GM21360 (cell line): ENCODE measurements at regions not wholly inside any gene's neighbourhood (a gene's known extent, or its start where the extent isn't known, plus 50 kb on each side); places are given as distances from the start of the nearest gene placed in this dataset.
A peak's percentile ranks its signal among the peaks of the same experiment; 100 is the strongest.

Experiments used
- ATAC-seq: cut with Tn5 transposase; IDR thresholded peaks from one replicate; pipeline ENCODE4 v1.9.1; 2021; ENCODE audit warnings: mild to moderate bottlenecking, moderate library complexity; ENCODE audit not compliant: unreplicated experiment

GRCh38 chr6:8736156-8736895, 301.0 kb upstream of the SLC35B3 start:
- no peak for ATAC-seq

- ATAC-seq, result no peak
These were observed 298.5 kb upstream of the SLC35B3 start for GRCh38 chr6:8733879-8734278.

- peak; percentile 71 for ATAC-seq
These were observed 296.5 kb upstream of the SLC35B3 start for GRCh38 chr6:8731874-8732273.

GRCh38 chr6:8710668-8711431, 275.5 kb upstream of the SLC35B3 start:
- no peak for ATAC-seq

- ATAC-seq, result no peak
These were observed 272.8 kb upstream of the SLC35B3 start for GRCh38 chr6:8707956-8708772.

- ATAC-seq, result no peak
These were observed 272.0 kb upstream of the SLC35B3 start for GRCh38 chr6:8707369-8707768.

GRCh38 chr6:8705435-8706020, 270.2 kb upstream of the SLC35B3 start:
- no peak for ATAC-seq

- no peak for ATAC-seq
These were observed 267.7 kb upstream of the SLC35B3 start for GRCh38 chr6:8703059-8703458.

- no peak for ATAC-seq
These were observed 253.5 kb upstream of the SLC35B3 start for GRCh38 chr6:8688821-8689220.

GRCh38 chr6:8686077-8686476, 250.7 kb upstream of the SLC35B3 start:
- ATAC-seq, result peak; percentile 41

- ATAC-seq, result peak; percentile 50
These were observed 247.9 kb upstream of the SLC35B3 start for GRCh38 chr6:8683204-8683603.

GRCh38 chr6:8679823-8680222, 244.5 kb upstream of the SLC35B3 start:
- no peak for ATAC-seq

- no peak for ATAC-seq
These were observed 243.1 kb upstream of the SLC35B3 start for GRCh38 chr6:8678466-8678865.

- ATAC-seq, result no peak
These were observed 238.8 kb upstream of the SLC35B3 start for GRCh38 chr6:8674126-8674525.

- no peak for ATAC-seq
These were observed 237.5 kb upstream of the SLC35B3 start for GRCh38 chr6:8672882-8673281.

- ATAC-seq, result no peak
These were observed 235.4 kb upstream of the SLC35B3 start for GRCh38 chr6:8670792-8671191.

- no peak for ATAC-seq
These were observed 229.4 kb upstream of the SLC35B3 start for GRCh38 chr6:8664700-8665099.

- no peak for ATAC-seq
These were observed 228.7 kb upstream of the SLC35B3 start for GRCh38 chr6:8664070-8664469.

- ATAC-seq, result no peak
These were observed 224.3 kb upstream of the SLC35B3 start for GRCh38 chr6:8659404-8660189.

GRCh38 chr6:8658416-8658815, 223.1 kb upstream of the SLC35B3 start:
- ATAC-seq, result no peak
